Colon (tissue), 2 donors: ENCODE measurements at regions not wholly inside any gene's neighbourhood (a gene's known extent, or its start where the extent isn't known, plus 50 kb on each side); places are given as distances from the start of the nearest gene placed in this dataset.
A peak's percentile ranks its signal among the peaks of the same experiment; 100 is the strongest.
"Not testable (repeated sequence)": the region's sequence is repeated elsewhere in the genome, so short reads cannot be mapped to it uniquely, and the experiment has no call there.

Experiments used
- FAIRE-seq: peaks from 2 replicates; lab custom pipeline; 2012; peaks lifted over from hg19 to GRCh38; lab: Jason Lieb, UNC
- donor health status: control.
- donor health status: control.

- no peak for FAIRE-seq
Measured at GRCh38 chr4:79743014-79743413, 330.0 kb downstream of the ANTXR2 start.

- FAIRE-seq: no peak
Measured at GRCh38 chr4:79739912-79740311, 331.9 kb upstream of the GK2 start.

- no peak for FAIRE-seq
Measured at GRCh38 chr4:79723507-79723906, 315.5 kb upstream of the GK2 start.

- no peak for FAIRE-seq
Measured at GRCh38 chr4:79700356-79700755, 292.3 kb upstream of the GK2 start.

- no peak for FAIRE-seq
Measured at GRCh38 chr4:79697444-79697843, 289.4 kb upstream of the GK2 start.

- FAIRE-seq: not testable (repeated sequence)
Measured at GRCh38 chr4:79696534-79696933, 288.5 kb upstream of the GK2 start.

GRCh38 chr4:79695848-79696247, 287.8 kb upstream of the GK2 start:
- no peak for FAIRE-seq

- FAIRE-seq: no peak
Measured at GRCh38 chr4:79689740-79690139, 281.7 kb upstream of the GK2 start.

GRCh38 chr4:79688691-79689090, 280.7 kb upstream of the GK2 start:
- FAIRE-seq: no peak

- FAIRE-seq: no peak
Measured at GRCh38 chr4:79687006-79687405, 279.0 kb upstream of the GK2 start.

GRCh38 chr4:79685542-79685941, 277.5 kb upstream of the GK2 start:
- FAIRE-seq: no peak

- FAIRE-seq: no peak
Measured at GRCh38 chr4:79684516-79684915, 276.5 kb upstream of the GK2 start.

- FAIRE-seq: no peak
Measured at GRCh38 chr4:79682801-79683530, 274.9 kb upstream of the GK2 start.

- no peak for FAIRE-seq
Measured at GRCh38 chr4:79682161-79682560, 274.1 kb upstream of the GK2 start.

- FAIRE-seq: no peak
Measured at GRCh38 chr4:79679859-79680258, 271.8 kb upstream of the GK2 start.

GRCh38 chr4:79678472-79679202, 270.6 kb upstream of the GK2 start:
- no peak for FAIRE-seq

- FAIRE-seq: no peak
Measured at GRCh38 chr4:79676705-79677104, 268.7 kb upstream of the GK2 start.

- not testable (repeated sequence) for FAIRE-seq
Measured at GRCh38 chr4:79674906-79675305, 266.9 kb upstream of the GK2 start.

GRCh38 chr4:79673898-79674297, 265.9 kb upstream of the GK2 start:
- FAIRE-seq: no peak

- no peak for FAIRE-seq
Measured at GRCh38 chr4:79673377-79673776, 265.3 kb upstream of the GK2 start.

GRCh38 chr4:79666875-79667274, 258.8 kb upstream of the GK2 start:
- no peak for FAIRE-seq

GRCh38 chr4:79666112-79666511, 258.1 kb upstream of the GK2 start:
- FAIRE-seq: peak; percentile 47

- FAIRE-seq: no peak
Measured at GRCh38 chr4:79663865-79664264, 255.8 kb upstream of the GK2 start.

GRCh38 chr4:79663141-79663540, 255.1 kb upstream of the GK2 start:
- no peak for FAIRE-seq
